HepG2 (cell line): ENCODE measurements at regions not wholly inside any gene's neighbourhood (a gene's known extent, or its start where the extent isn't known, plus 50 kb on each side); places are given as distances from the start of the nearest gene placed in this dataset.

Experiments
- CBX5 ChIP-seq: sonication (generic); formaldehyde crosslinking; IDR thresholded peaks from 2 replicates; pipeline ENCODE4 v1.4.0; 2020; ENCODE audit warnings: missing genetic modification reagents, borderline replicate concordance
- KDM4B ChIP-seq: sonication (generic); formaldehyde crosslinking; IDR thresholded peaks from 2 replicates; pipeline ENCODE4 v1.4.0; 2020; ENCODE audit warnings: missing genetic modification reagents
- MAFK ChIP-seq, 2 experiments: IDR thresholded peaks in 1 of 2; conservative IDR thresholded peaks in 1 of 2; 2 replicates each; pipeline ENCODE4 v1.6.1; 2011; ENCODE audit warnings: improper control_type of control experiment in 2 of 2, low read length in 2 of 2
- POLR2A ChIP-seq, 2 experiments: IDR thresholded peaks; 2 replicates each; pipeline ENCODE4 v1.6.1; 2011; ENCODE audit warnings: low read depth in 2 of 2, low read length in 2 of 2, mild to moderate bottlenecking in 1 of 2, moderate library complexity in 1 of 2; ENCODE audit not compliant: insufficient read depth in 1 of 2
- SETDB1 ChIP-seq: sonication (generic); formaldehyde crosslinking; IDR thresholded peaks from 2 replicates; pipeline ENCODE4 v1.5.1; 2020; ENCODE audit warnings: missing genetic modification reagents, mild to moderate bottlenecking, borderline replicate concordance
- SMC3 ChIP-seq: IDR thresholded peaks from 2 replicates; pipeline ENCODE4 v1.6.1; 2011; ENCODE audit warnings: low read length, improper control_type of control experiment
- TCF12 ChIP-seq, 2 experiments: fragments of 450-650 bp in 1 of 2; sonication (generic) in 1 of 2; formaldehyde crosslinking in 1 of 2; IDR thresholded peaks; 2 replicates each; pipeline versions ENCODE4 v1.6.1 to v1.8.0; 2017 to 2022; ENCODE audit warnings: antibody characterized with exemption in 1 of 2, mild to moderate bottlenecking in 1 of 2, missing genetic modification reagents in 1 of 2, moderate library complexity in 1 of 2
- ZNF776 ChIP-seq: sonication (generic); formaldehyde crosslinking; IDR thresholded peaks from 2 replicates; pipeline ENCODE4 v1.4.0; 2020; ENCODE audit warnings: mild to moderate bottlenecking, missing genetic modification reagents
- TF ChIP-seq, protein P1 (sequence below): IDR thresholded peaks from 2 replicates; pipeline ENCODE4 v1.6.1; 2016; ENCODE audit warnings: low read depth, control low read depth
- TF ChIP-seq, protein P2 (sequence below): sonication (generic); formaldehyde crosslinking; IDR thresholded peaks from 2 replicates; pipeline ENCODE4 v1.8.1; 2022; ENCODE audit warnings: low read depth, mild to moderate bottlenecking, missing genetic modification reagents
- TF ChIP-seq, protein P3 (sequence below): sonication (generic); formaldehyde crosslinking; IDR thresholded peaks from 2 replicates; pipeline ENCODE4 v1.4.0; 2020; ENCODE audit warnings: mild to moderate bottlenecking, missing genetic modification reagents
- TF ChIP-seq, protein P4 (sequence below): sonication (generic); formaldehyde crosslinking; conservative IDR thresholded peaks from 2 replicates; pipeline ENCODE4 v1.4.0; 2020; ENCODE audit warnings: mild to moderate bottlenecking, missing genetic modification reagents, moderate library complexity
- TF ChIP-seq, protein P5 (sequence below): sonication (generic); formaldehyde crosslinking; IDR thresholded peaks from 2 replicates; pipeline ENCODE4 v1.4.0; 2020; ENCODE audit warnings: missing genetic modification reagents

DNA sequence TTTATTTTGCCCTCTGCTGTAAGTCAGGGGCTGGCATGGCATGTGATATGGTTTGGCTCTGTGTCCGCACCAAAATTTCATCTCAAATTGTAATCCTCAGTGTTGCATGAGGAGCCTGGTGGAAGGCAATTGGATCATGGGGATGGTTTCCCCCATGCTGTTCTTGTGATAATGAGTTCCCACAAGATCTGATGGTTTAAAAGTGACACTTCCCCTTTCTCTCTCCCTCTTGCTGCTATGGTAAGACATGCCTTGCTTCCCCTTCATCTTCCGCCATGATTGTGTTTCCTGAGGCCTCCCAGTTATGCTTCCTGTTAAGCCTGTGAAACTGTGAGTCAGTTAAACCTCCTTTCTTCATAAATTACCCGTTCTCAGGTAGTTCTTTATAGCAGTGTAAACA is 72.0 kb upstream of the MSX1 start:
- TF ChIP-seq, protein P1, sequence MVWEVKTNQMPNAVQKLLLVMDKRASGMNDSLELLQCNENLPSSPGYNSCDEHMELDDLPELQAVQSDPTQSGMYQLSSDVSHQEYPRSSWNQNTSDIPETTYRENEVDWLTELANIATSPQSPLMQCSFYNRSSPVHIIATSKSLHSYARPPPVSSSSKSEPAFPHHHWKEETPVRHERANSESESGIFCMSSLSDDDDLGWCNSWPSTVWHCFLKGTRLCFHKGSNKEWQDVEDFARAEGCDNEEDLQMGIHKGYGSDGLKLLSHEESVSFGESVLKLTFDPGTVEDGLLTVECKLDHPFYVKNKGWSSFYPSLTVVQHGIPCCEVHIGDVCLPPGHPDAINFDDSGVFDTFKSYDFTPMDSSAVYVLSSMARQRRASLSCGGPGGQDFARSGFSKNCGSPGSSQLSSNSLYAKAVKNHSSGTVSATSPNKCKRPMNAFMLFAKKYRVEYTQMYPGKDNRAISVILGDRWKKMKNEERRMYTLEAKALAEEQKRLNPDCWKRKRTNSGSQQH (CRISPR knock-in tag) = no peak
- TF ChIP-seq CBX5 (no peak), TCF12 (IDR thresholded peaks at IDR 0.05) (no peak), TCF12 (CRISPR knock-in tag; IDR thresholded peaks at IDR 0.05) (no peak), ZNF776 (CRISPR knock-in tag) (no peak), POLR2A (IDR thresholded peaks at IDR 0.05; ENCODE audit: insufficient read depth in 1 of 2, low read depth in 2 of 2, low read length in 2 of 2) (no peak), KDM4B (CRISPR knock-in tag) (no peak), SMC3 (no peak), SETDB1 (no peak), MAFK (conservative IDR thresholded peaks at IDR 0.05 in 1 of 2, IDR thresholded peaks at IDR 0.05 in 1 of 2; ENCODE audit: low read length in 2 of 2) (no peak)
- TF ChIP-seq, protein P2, sequence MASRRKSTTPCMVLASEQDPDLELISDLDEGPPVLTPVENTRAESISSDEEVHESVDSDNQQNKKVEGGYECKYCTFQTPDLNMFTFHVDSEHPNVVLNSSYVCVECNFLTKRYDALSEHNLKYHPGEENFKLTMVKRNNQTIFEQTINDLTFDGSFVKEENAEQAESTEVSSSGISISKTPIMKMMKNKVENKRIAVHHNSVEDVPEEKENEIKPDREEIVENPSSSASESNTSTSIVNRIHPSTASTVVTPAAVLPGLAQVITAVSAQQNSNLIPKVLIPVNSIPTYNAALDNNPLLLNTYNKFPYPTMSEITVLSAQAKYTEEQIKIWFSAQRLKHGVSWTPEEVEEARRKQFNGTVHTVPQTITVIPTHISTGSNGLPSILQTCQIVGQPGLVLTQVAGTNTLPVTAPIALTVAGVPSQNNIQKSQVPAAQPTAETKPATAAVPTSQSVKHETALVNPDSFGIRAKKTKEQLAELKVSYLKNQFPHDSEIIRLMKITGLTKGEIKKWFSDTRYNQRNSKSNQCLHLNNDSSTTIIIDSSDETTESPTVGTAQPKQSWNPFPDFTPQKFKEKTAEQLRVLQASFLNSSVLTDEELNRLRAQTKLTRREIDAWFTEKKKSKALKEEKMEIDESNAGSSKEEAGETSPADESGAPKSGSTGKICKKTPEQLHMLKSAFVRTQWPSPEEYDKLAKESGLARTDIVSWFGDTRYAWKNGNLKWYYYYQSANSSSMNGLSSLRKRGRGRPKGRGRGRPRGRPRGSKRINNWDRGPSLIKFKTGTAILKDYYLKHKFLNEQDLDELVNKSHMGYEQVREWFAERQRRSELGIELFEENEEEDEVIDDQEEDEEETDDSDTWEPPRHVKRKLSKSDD (CRISPR knock-in tag) = no peak
- TF ChIP-seq, protein P3, sequence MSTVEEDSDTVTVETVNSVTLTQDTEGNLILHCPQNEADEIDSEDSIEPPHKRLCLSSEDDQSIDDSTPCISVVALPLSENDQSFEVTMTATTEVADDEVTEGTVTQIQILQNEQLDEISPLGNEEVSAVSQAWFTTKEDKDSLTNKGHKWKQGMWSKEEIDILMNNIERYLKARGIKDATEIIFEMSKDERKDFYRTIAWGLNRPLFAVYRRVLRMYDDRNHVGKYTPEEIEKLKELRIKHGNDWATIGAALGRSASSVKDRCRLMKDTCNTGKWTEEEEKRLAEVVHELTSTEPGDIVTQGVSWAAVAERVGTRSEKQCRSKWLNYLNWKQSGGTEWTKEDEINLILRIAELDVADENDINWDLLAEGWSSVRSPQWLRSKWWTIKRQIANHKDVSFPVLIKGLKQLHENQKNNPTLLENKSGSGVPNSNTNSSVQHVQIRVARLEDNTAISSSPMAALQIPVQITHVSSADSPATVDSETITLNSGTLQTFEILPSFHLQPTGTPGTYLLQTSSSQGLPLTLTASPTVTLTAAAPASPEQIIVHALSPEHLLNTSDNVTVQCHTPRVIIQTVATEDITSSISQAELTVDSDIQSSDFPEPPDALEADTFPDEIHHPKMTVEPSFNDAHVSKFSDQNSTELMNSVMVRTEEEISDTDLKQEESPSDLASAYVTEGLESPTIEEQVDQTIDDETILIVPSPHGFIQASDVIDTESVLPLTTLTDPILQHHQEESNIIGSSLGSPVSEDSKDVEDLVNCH (CRISPR knock-in tag) = no peak
- TF ChIP-seq, protein P4, sequence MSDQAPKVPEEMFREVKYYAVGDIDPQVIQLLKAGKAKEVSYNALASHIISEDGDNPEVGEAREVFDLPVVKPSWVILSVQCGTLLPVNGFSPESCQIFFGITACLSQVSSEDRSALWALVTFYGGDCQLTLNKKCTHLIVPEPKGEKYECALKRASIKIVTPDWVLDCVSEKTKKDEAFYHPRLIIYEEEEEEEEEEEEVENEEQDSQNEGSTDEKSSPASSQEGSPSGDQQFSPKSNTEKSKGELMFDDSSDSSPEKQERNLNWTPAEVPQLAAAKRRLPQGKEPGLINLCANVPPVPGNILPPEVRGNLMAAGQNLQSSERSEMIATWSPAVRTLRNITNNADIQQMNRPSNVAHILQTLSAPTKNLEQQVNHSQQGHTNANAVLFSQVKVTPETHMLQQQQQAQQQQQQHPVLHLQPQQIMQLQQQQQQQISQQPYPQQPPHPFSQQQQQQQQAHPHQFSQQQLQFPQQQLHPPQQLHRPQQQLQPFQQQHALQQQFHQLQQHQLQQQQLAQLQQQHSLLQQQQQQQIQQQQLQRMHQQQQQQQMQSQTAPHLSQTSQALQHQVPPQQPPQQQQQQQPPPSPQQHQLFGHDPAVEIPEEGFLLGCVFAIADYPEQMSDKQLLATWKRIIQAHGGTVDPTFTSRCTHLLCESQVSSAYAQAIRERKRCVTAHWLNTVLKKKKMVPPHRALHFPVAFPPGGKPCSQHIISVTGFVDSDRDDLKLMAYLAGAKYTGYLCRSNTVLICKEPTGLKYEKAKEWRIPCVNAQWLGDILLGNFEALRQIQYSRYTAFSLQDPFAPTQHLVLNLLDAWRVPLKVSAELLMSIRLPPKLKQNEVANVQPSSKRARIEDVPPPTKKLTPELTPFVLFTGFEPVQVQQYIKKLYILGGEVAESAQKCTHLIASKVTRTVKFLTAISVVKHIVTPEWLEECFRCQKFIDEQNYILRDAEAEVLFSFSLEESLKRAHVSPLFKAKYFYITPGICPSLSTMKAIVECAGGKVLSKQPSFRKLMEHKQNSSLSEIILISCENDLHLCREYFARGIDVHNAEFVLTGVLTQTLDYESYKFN (CRISPR knock-in tag) = no peak
- TF ChIP-seq, protein P5, sequence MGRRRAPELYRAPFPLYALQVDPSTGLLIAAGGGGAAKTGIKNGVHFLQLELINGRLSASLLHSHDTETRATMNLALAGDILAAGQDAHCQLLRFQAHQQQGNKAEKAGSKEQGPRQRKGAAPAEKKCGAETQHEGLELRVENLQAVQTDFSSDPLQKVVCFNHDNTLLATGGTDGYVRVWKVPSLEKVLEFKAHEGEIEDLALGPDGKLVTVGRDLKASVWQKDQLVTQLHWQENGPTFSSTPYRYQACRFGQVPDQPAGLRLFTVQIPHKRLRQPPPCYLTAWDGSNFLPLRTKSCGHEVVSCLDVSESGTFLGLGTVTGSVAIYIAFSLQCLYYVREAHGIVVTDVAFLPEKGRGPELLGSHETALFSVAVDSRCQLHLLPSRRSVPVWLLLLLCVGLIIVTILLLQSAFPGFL (CRISPR knock-in tag) = no peak
